Osteocyte (in vitro differentiated cells): ENCODE measurements at regions not wholly inside any gene's neighbourhood (a gene's known extent, or its start where the extent isn't known, plus 50 kb on each side); places are given as distances from the start of the nearest gene placed in this dataset.

ENCODE experiments used
- DNase-seq: peaks from one replicate; pipeline ENCODE4 v3.0.0; 2021; ENCODE audit warnings: mixed read lengths; ENCODE audit not compliant: unreplicated experiment; ENCODE audit errors: extremely low spot score
- H3K27ac Mint-ChIP-seq: one replicate; pipeline ENCODE4 v1.8.0; 2021; ENCODE audit warnings: mild to moderate bottlenecking, mixed read lengths; ENCODE audit not compliant: unreplicated experiment
- H3K27me3 Mint-ChIP-seq: one replicate; pipeline ENCODE4 v1.8.0; 2021; ENCODE audit warnings: mixed read lengths; ENCODE audit not compliant: unreplicated experiment
- H3K36me3 Mint-ChIP-seq: one replicate; pipeline ENCODE4 v1.8.0; 2021; ENCODE audit warnings: mixed read lengths; ENCODE audit not compliant: unreplicated experiment
- H3K4me1 Mint-ChIP-seq: one replicate; pipeline ENCODE4 v1.8.0; 2021; ENCODE audit warnings: mixed read lengths; ENCODE audit not compliant: unreplicated experiment
- H3K4me3 Mint-ChIP-seq: one replicate; pipeline ENCODE4 v1.8.0; 2021; ENCODE audit warnings: mild to moderate bottlenecking, moderate library complexity, mixed read lengths; ENCODE audit not compliant: unreplicated experiment
- H3K9me3 Mint-ChIP-seq: one replicate; pipeline ENCODE4 v1.8.0; 2021; ENCODE audit warnings: mixed read lengths; ENCODE audit not compliant: unreplicated experiment
- CTCF ChIP-seq: fragments of 200-600 bp; sonication (generic); IDR thresholded peaks from 2 replicates; pipeline ENCODE4 v1.5.0; 2021; ENCODE audit warnings: antibody characterized with exemption, mild to moderate bottlenecking, moderate library complexity

GRCh38 chr5:126189862-126190261 is 233.3 kb upstream of the GRAMD2B start:
- peaks cover 2% of the 10 kb centered on the region for H3K27me3 Mint-ChIP-seq
- TF ChIP-seq CTCF = no peak
- H3K27ac Mint-ChIP-seq = no peak overlapping the region
- H3K9me3 Mint-ChIP-seq = peaks cover 9% of the 10 kb centered on the region
- DNase-seq = no peak
- H3K36me3 Mint-ChIP-seq = no peaks in the 10 kb centered on the region
- no peak overlapping the region for H3K4me3 Mint-ChIP-seq
- H3K4me1 Mint-ChIP-seq = no peaks in the 10 kb centered on the region

- DNase-seq = no peak
- TF ChIP-seq CTCF = no peak
Observed at GRCh38 chr5:126192226-126192625, 231.0 kb upstream of the GRAMD2B start.

GRCh38 chr5:126195410-126196100 is 227.7 kb upstream of the GRAMD2B start:
- Mint-ChIP-seq H3K36me3 (no peaks in the 10 kb centered on the region), H3K9me3 (no peaks in the 10 kb centered on the region), H3K4me1 (peaks cover 8% of the 10 kb centered on the region), H3K4me3 (no peak overlapping the region), H3K27ac (no peak overlapping the region), H3K27me3 (peaks cover 3% of the 10 kb centered on the region)
- DNase-seq = no peak
- no peak for TF ChIP-seq CTCF

More at GRCh38 chr5:126192226-126192625, 231.0 kb upstream of the GRAMD2B start:
- no peak overlapping the region for H3K27ac Mint-ChIP-seq
- H3K27me3 Mint-ChIP-seq = no peaks in the 10 kb centered on the region
- H3K4me3 Mint-ChIP-seq = no peak overlapping the region
- H3K4me1 Mint-ChIP-seq = peaks cover 4% of the 10 kb centered on the region
- H3K9me3 Mint-ChIP-seq = peaks cover under 1% of the 10 kb centered on the region
- H3K36me3 Mint-ChIP-seq = no peaks in the 10 kb centered on the region

GRCh38 chr5:126198531-126198930 is 224.7 kb upstream of the GRAMD2B start:
- peaks cover 3% of the 10 kb centered on the region for H3K27me3 Mint-ChIP-seq
- no peaks in the 10 kb centered on the region for H3K9me3 Mint-ChIP-seq
- no peak for DNase-seq
- no peak overlapping the region for H3K4me3 Mint-ChIP-seq
- no peak overlapping the region for H3K27ac Mint-ChIP-seq
- no peak for TF ChIP-seq CTCF
- no peaks in the 10 kb centered on the region for H3K36me3 Mint-ChIP-seq
- H3K4me1 Mint-ChIP-seq = peaks cover 8% of the 10 kb centered on the region

GRCh38 chr5:126199467-126199866 is 223.7 kb upstream of the GRAMD2B start:
- Mint-ChIP-seq H3K27ac (no peak overlapping the region), H3K27me3 (peaks cover 3% of the 10 kb centered on the region), H3K4me3 (no peak overlapping the region), H3K4me1 (peaks cover 8% of the 10 kb centered on the region), H3K36me3 (no peaks in the 10 kb centered on the region), H3K9me3 (peaks cover under 1% of the 10 kb centered on the region)
- no peak for DNase-seq
- TF ChIP-seq CTCF = no peak
